HCT116 (cell line): ENCODE measurements at regions not wholly inside any gene's neighbourhood (a gene's known extent, or its start where the extent isn't known, plus 50 kb on each side); places are given as distances from the start of the nearest gene placed in this dataset.

Experiments used
- ATAC-seq: fragments of 200-7000 bp; cut with Tn5 transposase; 2 replicates; pipeline ENCODE4 v1.9.1; 2020; ENCODE audit warnings: mild to moderate bottlenecking, moderate library complexity
- BruUV-seq: library from RNA; stranded (reverse); fragments of 400-500 nt; replicated peaks from 2 replicates; lab custom pipeline; 2021; lab: Mats Ljungman, UMichigan
- CTCF ChIA-PET: fragments of 300-600 bp; sonication (Branson Sonifier 250); formaldehyde crosslinking; loops from one replicate; lab custom pipeline; 2021; ENCODE audit warnings: antibody characterized with exemption; lab: Charles Lee
- POLR2A ChIA-PET: fragments of 300-600, 350-600 bp; sonication (Branson Sonifier 250); formaldehyde crosslinking; loops from one replicate; lab custom pipeline; 2021; ENCODE audit warnings: antibody characterized with exemption; lab: Charles Lee
- RAD21 ChIA-PET, 2 experiments: fragments of 300-600 bp; sonication (Branson Sonifier 250); formaldehyde crosslinking; loops; one replicate each; lab custom pipeline; 2023; ENCODE audit warnings: low total read pairs in 2 of 2; ENCODE audit not compliant: uncharacterized antibody in 2 of 2, unreplicated experiment in 2 of 2, low non-redundant PET in 1 of 2; lab: Charles Lee
- DNase-seq: peaks from one replicate; pipeline ENCODE4 v3.0.0-alpha.2; 2010; ENCODE audit warnings: low read depth, low spot score
- H2AFZ ChIP-seq: fragments of 200-600 bp; shearing (Covaris generic), sonication (generic); 2 replicates; pipeline ENCODE4 v1.6.1; 2017; ENCODE audit warnings: low read depth, mixed run types, mixed read lengths, antibody characterized with exemption, low read length; ENCODE audit not compliant: poor library complexity, severe bottlenecking
- H3K27ac ChIP-seq: 2 replicates; pipeline ENCODE4 v1.5.1; 2012; ENCODE audit warnings: low read depth, low read length
- H3K27me3 ChIP-seq: fragments of 200-600 bp; sonication (generic); 2 replicates; pipeline ENCODE4 v1.6.1; 2016; ENCODE audit warnings: mixed run types, low read length, mixed read lengths; ENCODE audit not compliant: insufficient read depth
- H3K36me3 ChIP-seq, 2 experiments: fragments of 200-500 bp in 1 of 2; fragments of 200-600 bp in 1 of 2; sonication (Bioruptor generic) in 1 of 2; sonication (generic) in 1 of 2; 2 replicates each; pipeline versions ENCODE4 v1.5.1 to v1.6.1; 2014 to 2016; ENCODE audit warnings: low read length in 2 of 2, inconsistent platforms in 1 of 2, mixed read lengths in 1 of 2, mixed run types in 1 of 2; ENCODE audit not compliant: insufficient read depth in 2 of 2, control insufficient read depth in 1 of 2
- H3K4me1 ChIP-seq, 2 experiments: fragments of 200-600 bp in 1 of 2; sonication (generic) in 1 of 2; 2 replicates each; pipeline versions ENCODE4 v1.5.1 to v1.6.1; 2012 to 2017; ENCODE audit warnings: low read length in 2 of 2, inconsistent platforms in 1 of 2, mild to moderate bottlenecking in 1 of 2, mixed read lengths in 1 of 2, mixed run types in 1 of 2, moderate library complexity in 1 of 2; ENCODE audit not compliant: insufficient read depth in 2 of 2, control insufficient read depth in 1 of 2
- H3K4me2 ChIP-seq: fragments of 200-600 bp; sonication (generic); 2 replicates; pipeline ENCODE4 v1.6.1; 2017; ENCODE audit warnings: mixed run types, low read length, mixed read lengths
- H3K4me3 ChIP-seq, 2 experiments: fragments of 200-600 bp in 1 of 2; sonication (generic) in 1 of 2; replicated peaks in 1 of 2; 2 replicates each; pipeline ENCODE4 v1.5.1; 2011 to 2016; ENCODE audit warnings: low read length in 2 of 2, control low read depth in 1 of 2, low read depth in 1 of 2, mild to moderate bottlenecking in 1 of 2, mixed read lengths in 1 of 2, mixed run types in 1 of 2
- H3K79me2 ChIP-seq: fragments of 200-600 bp; sonication (generic); 2 replicates; pipeline ENCODE4 v1.6.1; 2017; ENCODE audit warnings: mild to moderate bottlenecking, mixed run types, low read length, moderate library complexity, mixed read lengths; ENCODE audit not compliant: insufficient read depth
- H3K9ac ChIP-seq: fragments of 200-600 bp; sonication (generic); 2 replicates; pipeline ENCODE4 v1.6.1; 2016; ENCODE audit warnings: low read length, mixed read lengths
- H3K9me2 ChIP-seq: fragments of 200-600 bp; sonication (generic), shearing (Covaris generic); 2 replicates; pipeline ENCODE4 v1.6.1; 2017; ENCODE audit warnings: mixed run types, mild to moderate bottlenecking, moderate library complexity; ENCODE audit not compliant: insufficient read depth
- H3K9me3 ChIP-seq, 2 experiments: fragments of 200-500 bp in 1 of 2; fragments of 200-600 bp in 1 of 2; sonication (Bioruptor generic) in 1 of 2; sonication (generic) in 1 of 2; 2 replicates each; pipeline ENCODE4 v1.6.1; 2014 to 2017; ENCODE audit warnings: low read length in 2 of 2, mixed read lengths in 2 of 2, inconsistent platforms in 1 of 2, low read depth in 1 of 2, mild to moderate bottlenecking in 1 of 2, mixed run types in 1 of 2, moderate library complexity in 1 of 2; ENCODE audit not compliant: control insufficient read depth in 1 of 2, insufficient read depth in 1 of 2
- H4K20me1 ChIP-seq: fragments of 200-600 bp; sonication (generic), shearing (Covaris generic); 2 replicates; pipeline ENCODE4 v1.6.1; 2017; ENCODE audit warnings: mixed run types, mild to moderate bottlenecking, moderate library complexity; ENCODE audit not compliant: insufficient read depth
- ATF3 ChIP-seq: IDR thresholded peaks from 2 replicates; pipeline ENCODE4 v1.6.1; 2012
- CBX3 ChIP-seq: IDR thresholded peaks from 2 replicates; pipeline ENCODE4 v1.6.1; 2012; ENCODE audit warnings: low read depth
- CEBPB ChIP-seq: IDR thresholded peaks from 2 replicates; pipeline ENCODE4 v1.6.1; 2012; ENCODE audit warnings: low read depth
- EGR1 ChIP-seq: IDR thresholded peaks from 2 replicates; pipeline ENCODE4 v1.6.1; 2012; ENCODE audit warnings: low read depth
- ELF1 ChIP-seq: IDR thresholded peaks from 2 replicates; pipeline ENCODE4 v1.6.1; 2012; ENCODE audit warnings: low read depth, borderline replicate concordance
- EZH2 ChIP-seq: fragments of 200-600 bp; sonication (generic); IDR thresholded peaks from 2 replicates; pipeline ENCODE4 v1.6.1; 2017; ENCODE audit warnings: antibody characterized with exemption, mixed run types
- MAX ChIP-seq: IDR thresholded peaks from 2 replicates; pipeline ENCODE4 v1.6.1; 2012
- POLR2A ChIP-seq: IDR thresholded peaks from 2 replicates; pipeline ENCODE4 v1.7.0; 2011; ENCODE audit warnings: borderline replicate concordance; ENCODE audit not compliant: insufficient read depth, insufficient read length; ENCODE audit errors: extremely low read depth
- SP1 ChIP-seq: IDR thresholded peaks from 2 replicates; pipeline ENCODE4 v1.6.1; 2012; ENCODE audit warnings: low read depth
- SRF ChIP-seq: IDR thresholded peaks from 2 replicates; pipeline ENCODE4 v1.6.1; 2012; ENCODE audit warnings: low read depth
- intact Hi-C: fragments of 100-400 bp; cut with micrococcal nuclease; formaldehyde crosslinking; loops from 2 replicates; pipeline ENCODE4 v1.10.0; 2022

DNA sequence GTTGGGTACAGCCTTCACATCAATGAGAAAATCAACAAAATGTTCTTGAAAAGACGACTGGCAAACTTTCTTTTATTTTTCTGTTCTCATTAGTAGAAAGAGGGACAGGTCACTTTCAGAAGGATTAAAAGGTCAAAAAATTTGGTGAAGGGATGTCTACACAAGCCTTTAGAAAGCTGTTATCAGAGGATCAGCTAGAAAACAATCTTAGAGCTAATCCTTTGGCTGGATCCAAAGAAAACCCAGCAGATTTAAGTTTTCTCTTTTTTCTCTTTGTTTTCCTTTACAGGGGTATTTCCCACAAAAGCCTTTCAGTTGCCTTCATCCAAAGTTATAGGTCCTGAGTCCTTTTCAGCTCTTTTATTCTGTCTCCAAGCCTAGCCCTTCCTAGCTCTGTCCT lies 57.3 kb upstream of the EDN1 start:
- no peak overlapping the region for H2AFZ ChIP-seq
- H3K9me3 ChIP-seq = no peaks in the 10 kb centered on the region
- no peak overlapping the region for H3K27ac ChIP-seq
- H3K79me2 ChIP-seq = no peaks in the 10 kb centered on the region
- no TSS peak for BruUV-seq
- CTCF ChIA-PET = interaction anchor here (1.2 to 2.0 kb wide), 3 partner anchors 578 to 649 kb away, joined by 3 to 31 read pairs (median 15); no protein-coding TSS in a partner anchor
- H3K27me3 ChIP-seq = no peaks in the 10 kb centered on the region
- no peak overlapping the region for H3K4me3 ChIP-seq
- H3K36me3 ChIP-seq = no peaks in the 10 kb centered on the region
- TF ChIP-seq EZH2 (no peak), MAX (no peak), CEBPB (no peak), SP1 (no peak), POLR2A (no peak), CBX3 (no peak), EGR1 (no peak), SRF (no peak), ATF3 (no peak), ELF1 (no peak)
- no peaks in the 10 kb centered on the region for H4K20me1 ChIP-seq
- RAD21 ChIA-PET = interaction anchor here in 1 of 2 experiments (1.2 kb wide), 1 partner anchor 577 kb away, joined by 4 read pairs; no protein-coding TSS in a partner anchor
- DNase-seq (no peak), ATAC-seq (no peak)
- no peaks in the 10 kb centered on the region for H3K9me2 ChIP-seq
- no peak overlapping the region for H3K9ac ChIP-seq
- H3K4me1 ChIP-seq = no peaks in the 10 kb centered on the region
- POLR2A ChIA-PET = interaction anchor here (1.3 kb wide), 1 partner anchor 577 kb away, joined by 4 read pairs; no protein-coding TSS in a partner anchor
- no peak overlapping the region for H3K4me2 ChIP-seq
- intact Hi-C loops = loop anchor here (10.0 kb wide), 1 partner anchor 218 kb away; the partner anchor contains the start of gene HIVEP1
